ENCODE measurements at regions not wholly inside any gene's neighbourhood (a gene's known extent, or its start where the extent isn't known, plus 50 kb on each side); places are given as distances from the start of the nearest gene placed in this dataset.
"Not testable (repeated sequence)": the region's sequence is repeated elsewhere in the genome, so short reads cannot be mapped to it uniquely, and the experiment has no call there.

DNA sequence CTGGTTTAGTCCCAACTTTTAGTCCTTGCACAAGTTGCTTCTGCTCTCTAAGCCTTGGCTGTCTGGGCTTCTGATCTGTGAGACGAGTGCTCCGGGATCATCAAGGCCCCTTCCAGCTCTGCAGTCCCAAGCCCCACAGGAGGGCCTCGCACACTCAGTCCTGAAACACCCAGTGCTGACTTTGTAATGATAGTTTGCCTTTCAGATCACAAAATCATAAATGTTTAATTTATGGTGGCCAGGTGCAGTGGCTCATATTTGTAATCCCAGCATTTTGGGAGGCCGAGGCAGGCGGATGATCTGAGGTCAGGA is 95.9 kb upstream of the SLC25A48 start:
- Histone ChIP-seq H3K4me1 (ENCODE audit: insufficient read depth) (peaks cover 13% of the 10 kb centered on the region), H4K20me1 (ENCODE audit: insufficient read depth, poor library complexity, severe bottlenecking) (no peaks in the 10 kb centered on the region), H3K9me2 (replicated peaks; ENCODE audit: insufficient read depth) (no peaks in the 10 kb centered on the region), H3K79me2 (no peaks in the 10 kb centered on the region), H3K27ac (no peak overlapping the region), H3K4me3 (no peak overlapping the region), H3K36me3 (replicated peaks; ENCODE audit: insufficient read depth, low read depth) (no peaks in the 10 kb centered on the region), H3K4me2 (no peak overlapping the region), H3K9me3 (ENCODE audit: low read depth) (no peaks in the 10 kb centered on the region), H3K27me3 (no peaks in the 10 kb centered on the region), H2AFZ (no peak overlapping the region)
- DNase-seq (ENCODE audit: low spot score) = no peak
- WGBS (ENCODE audit: low lambda C conversion rate, missing lambda C conversion rate) = 97% methylated on average over 5 of the region's 5 CpGs
- no peak for TF ChIP-seq EZH2phosphoT487 (IDR thresholded peaks at IDR 0.05; ENCODE audit: low read depth, severe bottlenecking, unreplicated experiment)
- TF ChIP-seq, protein P1, sequence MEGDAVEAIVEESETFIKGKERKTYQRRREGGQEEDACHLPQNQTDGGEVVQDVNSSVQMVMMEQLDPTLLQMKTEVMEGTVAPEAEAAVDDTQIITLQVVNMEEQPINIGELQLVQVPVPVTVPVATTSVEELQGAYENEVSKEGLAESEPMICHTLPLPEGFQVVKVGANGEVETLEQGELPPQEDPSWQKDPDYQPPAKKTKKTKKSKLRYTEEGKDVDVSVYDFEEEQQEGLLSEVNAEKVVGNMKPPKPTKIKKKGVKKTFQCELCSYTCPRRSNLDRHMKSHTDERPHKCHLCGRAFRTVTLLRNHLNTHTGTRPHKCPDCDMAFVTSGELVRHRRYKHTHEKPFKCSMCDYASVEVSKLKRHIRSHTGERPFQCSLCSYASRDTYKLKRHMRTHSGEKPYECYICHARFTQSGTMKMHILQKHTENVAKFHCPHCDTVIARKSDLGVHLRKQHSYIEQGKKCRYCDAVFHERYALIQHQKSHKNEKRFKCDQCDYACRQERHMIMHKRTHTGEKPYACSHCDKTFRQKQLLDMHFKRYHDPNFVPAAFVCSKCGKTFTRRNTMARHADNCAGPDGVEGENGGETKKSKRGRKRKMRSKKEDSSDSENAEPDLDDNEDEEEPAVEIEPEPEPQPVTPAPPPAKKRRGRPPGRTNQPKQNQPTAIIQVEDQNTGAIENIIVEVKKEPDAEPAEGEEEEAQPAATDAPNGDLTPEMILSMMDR (IDR thresholded peaks at IDR 0.05; ENCODE audit: poor library complexity) = no peak
- TF ChIP-seq EZH2 (IDR thresholded peaks at IDR 0.05; ENCODE audit: borderline replicate concordance) = no peak

GRCh38 chr5:135737701-135738563 is 96.5 kb upstream of the SLC25A48 start:
- H3K4me2 ChIP-seq = no peak overlapping the region
- peaks cover 13% of the 10 kb centered on the region for H3K4me1 ChIP-seq (ENCODE audit: insufficient read depth)
- H3K27ac ChIP-seq = no peak overlapping the region
- H3K36me3 ChIP-seq (replicated peaks; ENCODE audit: insufficient read depth, low read depth) = no peaks in the 10 kb centered on the region
- no peaks in the 10 kb centered on the region for H4K20me1 ChIP-seq (ENCODE audit: insufficient read depth, poor library complexity, severe bottlenecking)
- TF ChIP-seq, protein P1 (IDR thresholded peaks at IDR 0.05; ENCODE audit: poor library complexity) = no peak
- no peak for TF ChIP-seq EZH2 (IDR thresholded peaks at IDR 0.05; ENCODE audit: borderline replicate concordance)
- TF ChIP-seq EZH2phosphoT487 (IDR thresholded peaks at IDR 0.05; ENCODE audit: low read depth, severe bottlenecking, unreplicated experiment) = no peak
- no peak overlapping the region for H3K4me3 ChIP-seq
- no peak overlapping the region for H2AFZ ChIP-seq
- H3K27me3 ChIP-seq = no peaks in the 10 kb centered on the region
- no peak for DNase-seq (ENCODE audit: low spot score)
- WGBS (ENCODE audit: low lambda C conversion rate, missing lambda C conversion rate) = 89% methylated on average over 11 of the region's 11 CpGs
- H3K79me2 ChIP-seq = no peaks in the 10 kb centered on the region
- no peaks in the 10 kb centered on the region for H3K9me3 ChIP-seq (ENCODE audit: low read depth)
- no peaks in the 10 kb centered on the region for H3K9me2 ChIP-seq (replicated peaks; ENCODE audit: insufficient read depth)

DNA sequence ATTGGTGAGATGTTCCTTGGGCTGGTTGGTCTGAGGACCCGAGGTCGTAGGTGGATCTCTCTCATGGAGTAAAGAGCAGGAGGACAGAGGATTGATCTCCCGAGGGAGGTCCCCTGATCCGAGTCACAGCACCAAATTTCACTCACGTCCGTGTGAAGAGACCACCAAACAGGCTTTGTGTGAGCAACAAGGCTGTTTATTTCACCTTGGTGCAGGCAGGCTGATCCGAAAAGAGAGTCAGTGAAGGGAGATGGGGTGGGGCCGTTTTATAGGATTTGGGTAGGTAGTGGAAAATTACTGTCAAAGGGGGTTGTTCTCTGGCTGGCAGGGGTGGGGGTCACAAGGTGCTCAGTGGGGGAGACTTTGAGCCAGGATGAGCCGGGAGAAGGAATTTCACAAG is 97.5 kb upstream of the SLC25A48 start:
- peaks cover 13% of the 10 kb centered on the region for H3K4me1 ChIP-seq (ENCODE audit: insufficient read depth)
- not testable (repeated sequence) for H3K27me3 ChIP-seq; H3K9me3 ChIP-seq (ENCODE audit: low read depth); DNase-seq (ENCODE audit: low spot score); H3K27ac ChIP-seq; H2AFZ ChIP-seq; H3K9me2 ChIP-seq (replicated peaks; ENCODE audit: insufficient read depth); H3K79me2 ChIP-seq; H3K4me2 ChIP-seq; H3K4me3 ChIP-seq; H4K20me1 ChIP-seq (ENCODE audit: insufficient read depth, poor library complexity, severe bottlenecking); H3K36me3 ChIP-seq (replicated peaks; ENCODE audit: insufficient read depth, low read depth)
- 78% methylated on average over 9 of the region's 9 CpGs for WGBS (ENCODE audit: low lambda C conversion rate, missing lambda C conversion rate)

DNA sequence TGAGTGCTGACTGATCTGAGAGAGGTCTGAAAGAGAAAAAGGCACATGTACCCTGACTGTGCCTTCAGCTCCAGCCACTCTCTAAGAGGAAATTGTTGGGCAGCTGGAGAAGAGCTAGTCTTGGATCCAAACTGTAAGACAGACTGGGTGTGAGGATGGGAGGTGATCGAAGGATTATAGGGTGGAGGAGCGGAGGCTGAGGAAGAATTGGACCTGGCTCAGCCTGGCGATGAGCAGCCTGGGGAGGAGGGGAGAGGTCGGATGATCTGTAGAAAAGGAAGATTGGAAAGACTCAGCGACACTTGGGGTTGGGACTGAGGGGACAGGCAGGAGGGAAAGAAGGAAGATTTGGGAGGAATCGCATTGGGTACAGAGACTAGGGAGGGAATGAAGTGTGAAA is 98.6 kb upstream of the SLC25A48 start:
- Histone ChIP-seq H3K27ac (no peak overlapping the region), H3K9me3 (ENCODE audit: low read depth) (no peaks in the 10 kb centered on the region), H3K4me1 (ENCODE audit: insufficient read depth) (peaks cover 12% of the 10 kb centered on the region), H3K27me3 (no peaks in the 10 kb centered on the region), H2AFZ (no peak overlapping the region), H3K4me3 (no peak overlapping the region), H3K79me2 (no peaks in the 10 kb centered on the region), H3K9me2 (replicated peaks; ENCODE audit: insufficient read depth) (no peaks in the 10 kb centered on the region), H3K36me3 (replicated peaks; ENCODE audit: insufficient read depth, low read depth) (no peaks in the 10 kb centered on the region), H4K20me1 (ENCODE audit: insufficient read depth, poor library complexity, severe bottlenecking) (no peaks in the 10 kb centered on the region), H3K4me2 (no peak overlapping the region)
- no peak for DNase-seq (ENCODE audit: low spot score)
- WGBS (ENCODE audit: low lambda C conversion rate, missing lambda C conversion rate) = 97% methylated on average over 6 of the region's 6 CpGs
- TF ChIP-seq EZH2 (IDR thresholded peaks at IDR 0.05; ENCODE audit: borderline replicate concordance) (no peak), EZH2phosphoT487 (IDR thresholded peaks at IDR 0.05; ENCODE audit: low read depth, severe bottlenecking, unreplicated experiment) (no peak)
- TF ChIP-seq, protein P1 (IDR thresholded peaks at IDR 0.05; ENCODE audit: poor library complexity) = no peak

DNA sequence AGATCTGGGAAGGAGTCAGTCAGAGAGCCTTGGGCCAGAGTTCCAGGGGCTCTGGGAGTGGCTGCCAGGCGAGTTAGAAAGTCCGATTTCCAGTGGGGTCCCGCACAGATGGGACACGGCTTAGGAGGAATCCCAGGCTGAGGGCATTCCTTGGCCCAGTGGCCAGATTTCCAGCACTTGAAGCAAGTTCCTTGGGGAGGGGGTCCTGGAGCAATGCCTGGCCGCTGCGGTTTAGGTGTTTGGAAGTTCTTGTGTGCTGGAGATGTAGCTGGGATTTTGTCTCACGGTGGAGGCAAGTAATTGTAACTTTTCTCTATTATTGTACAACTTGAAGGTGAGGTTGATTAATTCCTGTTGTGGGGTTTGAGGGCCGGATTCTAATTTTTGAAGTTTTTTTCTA is 99.5 kb upstream of the SLC25A48 start:
- DNase-seq (ENCODE audit: low spot score); H3K79me2 ChIP-seq; H2AFZ ChIP-seq; H3K36me3 ChIP-seq (replicated peaks; ENCODE audit: insufficient read depth, low read depth); H3K4me3 ChIP-seq; H3K4me2 ChIP-seq; H3K9me3 ChIP-seq (ENCODE audit: low read depth); H4K20me1 ChIP-seq (ENCODE audit: insufficient read depth, poor library complexity, severe bottlenecking); H3K27ac ChIP-seq; H3K9me2 ChIP-seq (replicated peaks; ENCODE audit: insufficient read depth); H3K27me3 ChIP-seq: not testable (repeated sequence)
- WGBS (ENCODE audit: low lambda C conversion rate, missing lambda C conversion rate) = 93% methylated on average over 8 of the region's 8 CpGs
- peaks cover 10% of the 10 kb centered on the region for H3K4me1 ChIP-seq (ENCODE audit: insufficient read depth)

DNA sequence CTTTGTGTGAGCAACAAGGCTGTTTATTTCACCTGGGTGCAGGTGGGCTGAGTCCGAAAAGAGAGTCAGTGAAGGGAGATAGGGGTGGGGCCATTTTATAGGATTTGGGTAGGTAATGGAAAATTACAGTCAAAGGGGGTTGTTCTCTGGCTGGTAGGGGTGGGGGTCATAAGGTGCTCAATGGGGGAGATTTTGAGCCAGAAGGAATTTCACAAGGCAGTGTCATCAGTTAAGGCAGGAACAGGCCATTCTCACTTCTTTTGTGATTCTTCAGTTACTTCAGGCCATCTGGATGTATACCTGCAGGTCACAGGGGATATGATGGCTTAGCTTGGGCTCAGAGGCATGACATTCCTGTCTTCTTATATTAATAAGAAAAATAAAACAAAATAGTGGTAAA is 103.4 kb upstream of the SLC25A48 start:
- not testable (repeated sequence) for H3K4me1 ChIP-seq (ENCODE audit: insufficient read depth); H3K9me3 ChIP-seq (ENCODE audit: low read depth); H3K27ac ChIP-seq; H3K4me3 ChIP-seq; H3K9me2 ChIP-seq (replicated peaks; ENCODE audit: insufficient read depth); H3K27me3 ChIP-seq; H3K79me2 ChIP-seq; H3K4me2 ChIP-seq; DNase-seq (ENCODE audit: low spot score); H3K36me3 ChIP-seq (replicated peaks; ENCODE audit: insufficient read depth, low read depth); H4K20me1 ChIP-seq (ENCODE audit: insufficient read depth, poor library complexity, severe bottlenecking); H2AFZ ChIP-seq
- WGBS (ENCODE audit: low lambda C conversion rate, missing lambda C conversion rate) = 100% methylated on average over 1 of the region's 1 CpG
